HL-60 (cell line): ENCODE measurements at regions not wholly inside any gene's neighbourhood (a gene's known extent, or its start where the extent isn't known, plus 50 kb on each side); places are given as distances from the start of the nearest gene placed in this dataset.

ENCODE experiments used
- DNase-seq, 2 experiments: peaks; one replicate each; pipeline ENCODE4 v3.0.0-alpha.2; 2010 to 2020; ENCODE audit warnings: low read depth in 1 of 2, low spot score in 1 of 2
- H3K27ac ChIP-seq: fragments of 250-450 bp; sonication (Bioruptor Pico); replicated peaks from 2 replicates; pipeline ENCODE4 v1.5.1; 2020; ENCODE audit warnings: mild to moderate bottlenecking, moderate library complexity
- H3K27me3 ChIP-seq: fragments of 250-450 bp; sonication (Bioruptor Pico); 2 replicates; pipeline ENCODE4 v1.5.1; 2021; ENCODE audit warnings: mild to moderate bottlenecking, moderate library complexity; ENCODE audit not compliant: insufficient read depth, poor library complexity, severe bottlenecking
- H3K4me3 ChIP-seq: replicated peaks from 2 replicates; pipeline ENCODE4 v1.5.1; 2011; ENCODE audit warnings: mild to moderate bottlenecking, control low read depth, low read length; ENCODE audit not compliant: insufficient read depth
- GABPA ChIP-seq: IDR thresholded peaks from 2 replicates; pipeline ENCODE4 v1.6.1; 2012; ENCODE audit warnings: low read depth
- POLR2AphosphoS5 ChIP-seq: IDR thresholded peaks from 2 replicates; pipeline ENCODE4 v1.6.1; 2012; ENCODE audit warnings: low read depth
- SPI1 ChIP-seq: IDR thresholded peaks from 2 replicates; pipeline ENCODE4 v1.6.1; 2012; ENCODE audit warnings: low read depth, mild to moderate bottlenecking, borderline replicate concordance
- TF ChIP-seq, protein P1 (sequence below): IDR thresholded peaks from one replicate; pipeline ENCODE4 v1.5.1; 2011; ENCODE audit warnings: low read length, control low read depth, inconsistent platforms; ENCODE audit not compliant: insufficient read depth
- TF ChIP-seq, protein P2 (sequence below): IDR thresholded peaks from 2 replicates; pipeline ENCODE4 v1.6.1; 2012; ENCODE audit warnings: low read depth; ENCODE audit not compliant: insufficient replicate concordance

DNA sequence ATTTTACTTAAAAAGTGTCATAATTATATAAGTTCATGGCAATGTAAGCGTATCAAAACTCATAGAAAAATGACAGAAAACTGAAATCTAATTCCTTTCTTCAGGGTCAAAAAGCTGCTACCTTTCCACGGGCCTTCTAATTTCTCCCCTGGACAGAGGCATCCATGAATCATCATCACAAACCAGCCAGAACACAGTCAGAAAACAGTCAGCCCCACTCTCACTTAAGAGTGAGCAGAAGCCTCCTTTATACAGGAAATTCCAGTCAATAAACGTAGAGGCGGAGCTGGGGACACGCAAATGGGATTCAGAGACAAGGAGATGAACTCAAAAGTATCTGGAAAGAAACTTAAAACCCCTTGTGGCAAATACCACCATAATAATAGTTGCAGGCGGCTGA is 54.2 kb upstream of the ABCC4 start:
- Histone ChIP-seq H3K27ac (no peak overlapping the region), H3K4me3 (no peak overlapping the region), H3K27me3 (no peaks in the 10 kb centered on the region)
- TF ChIP-seq, protein P1, sequence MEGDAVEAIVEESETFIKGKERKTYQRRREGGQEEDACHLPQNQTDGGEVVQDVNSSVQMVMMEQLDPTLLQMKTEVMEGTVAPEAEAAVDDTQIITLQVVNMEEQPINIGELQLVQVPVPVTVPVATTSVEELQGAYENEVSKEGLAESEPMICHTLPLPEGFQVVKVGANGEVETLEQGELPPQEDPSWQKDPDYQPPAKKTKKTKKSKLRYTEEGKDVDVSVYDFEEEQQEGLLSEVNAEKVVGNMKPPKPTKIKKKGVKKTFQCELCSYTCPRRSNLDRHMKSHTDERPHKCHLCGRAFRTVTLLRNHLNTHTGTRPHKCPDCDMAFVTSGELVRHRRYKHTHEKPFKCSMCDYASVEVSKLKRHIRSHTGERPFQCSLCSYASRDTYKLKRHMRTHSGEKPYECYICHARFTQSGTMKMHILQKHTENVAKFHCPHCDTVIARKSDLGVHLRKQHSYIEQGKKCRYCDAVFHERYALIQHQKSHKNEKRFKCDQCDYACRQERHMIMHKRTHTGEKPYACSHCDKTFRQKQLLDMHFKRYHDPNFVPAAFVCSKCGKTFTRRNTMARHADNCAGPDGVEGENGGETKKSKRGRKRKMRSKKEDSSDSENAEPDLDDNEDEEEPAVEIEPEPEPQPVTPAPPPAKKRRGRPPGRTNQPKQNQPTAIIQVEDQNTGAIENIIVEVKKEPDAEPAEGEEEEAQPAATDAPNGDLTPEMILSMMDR: no peak
- TF ChIP-seq POLR2AphosphoS5: no peak
- TF ChIP-seq, protein P2, sequence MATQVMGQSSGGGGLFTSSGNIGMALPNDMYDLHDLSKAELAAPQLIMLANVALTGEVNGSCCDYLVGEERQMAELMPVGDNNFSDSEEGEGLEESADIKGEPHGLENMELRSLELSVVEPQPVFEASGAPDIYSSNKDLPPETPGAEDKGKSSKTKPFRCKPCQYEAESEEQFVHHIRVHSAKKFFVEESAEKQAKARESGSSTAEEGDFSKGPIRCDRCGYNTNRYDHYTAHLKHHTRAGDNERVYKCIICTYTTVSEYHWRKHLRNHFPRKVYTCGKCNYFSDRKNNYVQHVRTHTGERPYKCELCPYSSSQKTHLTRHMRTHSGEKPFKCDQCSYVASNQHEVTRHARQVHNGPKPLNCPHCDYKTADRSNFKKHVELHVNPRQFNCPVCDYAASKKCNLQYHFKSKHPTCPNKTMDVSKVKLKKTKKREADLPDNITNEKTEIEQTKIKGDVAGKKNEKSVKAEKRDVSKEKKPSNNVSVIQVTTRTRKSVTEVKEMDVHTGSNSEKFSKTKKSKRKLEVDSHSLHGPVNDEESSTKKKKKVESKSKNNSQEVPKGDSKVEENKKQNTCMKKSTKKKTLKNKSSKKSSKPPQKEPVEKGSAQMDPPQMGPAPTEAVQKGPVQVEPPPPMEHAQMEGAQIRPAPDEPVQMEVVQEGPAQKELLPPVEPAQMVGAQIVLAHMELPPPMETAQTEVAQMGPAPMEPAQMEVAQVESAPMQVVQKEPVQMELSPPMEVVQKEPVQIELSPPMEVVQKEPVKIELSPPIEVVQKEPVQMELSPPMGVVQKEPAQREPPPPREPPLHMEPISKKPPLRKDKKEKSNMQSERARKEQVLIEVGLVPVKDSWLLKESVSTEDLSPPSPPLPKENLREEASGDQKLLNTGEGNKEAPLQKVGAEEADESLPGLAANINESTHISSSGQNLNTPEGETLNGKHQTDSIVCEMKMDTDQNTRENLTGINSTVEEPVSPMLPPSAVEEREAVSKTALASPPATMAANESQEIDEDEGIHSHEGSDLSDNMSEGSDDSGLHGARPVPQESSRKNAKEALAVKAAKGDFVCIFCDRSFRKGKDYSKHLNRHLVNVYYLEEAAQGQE: no peak
- no peak for DNase-seq

DNA sequence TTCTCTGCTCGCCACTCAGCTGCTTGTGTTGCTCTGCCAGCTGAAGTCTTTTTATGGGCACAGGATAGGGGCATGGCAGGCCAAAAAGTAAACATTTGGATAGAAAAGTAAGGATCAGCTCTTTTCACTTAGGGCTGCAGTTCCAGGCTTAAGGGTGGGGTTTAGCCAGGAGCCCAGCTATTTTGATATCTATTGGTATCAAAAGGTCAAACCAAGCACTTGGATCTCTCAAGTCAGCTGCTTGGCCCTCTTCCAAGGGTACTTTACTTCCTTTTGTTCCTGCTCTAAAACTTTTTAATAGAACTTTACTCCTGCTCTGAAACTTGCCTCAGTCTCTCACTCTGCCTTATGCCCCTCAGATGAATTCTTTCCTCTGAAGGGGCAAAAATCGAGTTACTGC is 55.7 kb upstream of the ABCC4 start:
- H3K27me3 ChIP-seq: no peaks in the 10 kb centered on the region
- no peak for DNase-seq
- H3K4me3 ChIP-seq: no peak overlapping the region
- no peak overlapping the region for H3K27ac ChIP-seq
- TF ChIP-seq, protein P1: no peak
- TF ChIP-seq POLR2AphosphoS5 (no peak), GABPA (no peak), SPI1 (no peak)
- TF ChIP-seq, protein P2: no peak

- no peaks in the 10 kb centered on the region for H3K27me3 ChIP-seq
- no peak for DNase-seq
- no peak overlapping the region for H3K27ac ChIP-seq
- no peak for TF ChIP-seq GABPA
- TF ChIP-seq, protein P2: no peak
- TF ChIP-seq, protein P1: no peak
- TF ChIP-seq POLR2AphosphoS5: no peak
- TF ChIP-seq SPI1: no peak
- H3K4me3 ChIP-seq: no peak overlapping the region
Observed at GRCh38 chr13:95357875-95358274, 56.6 kb upstream of the ABCC4 start.
